Thymus (tissue), 11 donors: ENCODE measurements at regions not wholly inside any gene's neighbourhood (a gene's known extent, or its start where the extent isn't known, plus 50 kb on each side); places are given as distances from the start of the nearest gene placed in this dataset.

ENCODE experiments used
- DNase-seq, 9 donors: peaks; one replicate each; pipeline ENCODE4 v3.0.0-alpha.2; 2013; ENCODE audit warnings: low spot score in 9 of 9, low read depth in 6 of 9, missing footprints in 1 of 9
- H3K27ac ChIP-seq, 2 donors: one replicate each; pipeline ENCODE4 v1.5.1; 2013; ENCODE audit warnings: control low read depth in 1 of 2, low read depth in 1 of 2, low read length in 1 of 2, mild to moderate bottlenecking in 1 of 2, moderate library complexity in 1 of 2
- H3K27me3 ChIP-seq, 2 donors: one replicate each; pipeline ENCODE4 v1.5.1; 2013; ENCODE audit warnings: low read length in 1 of 2; ENCODE audit not compliant: control insufficient read depth in 2 of 2, insufficient read depth in 1 of 2
- H3K36me3 ChIP-seq, 2 donors: one replicate each; pipeline ENCODE4 v1.5.1; 2013; ENCODE audit warnings: low read length in 1 of 2, mild to moderate bottlenecking in 1 of 2, moderate library complexity in 1 of 2; ENCODE audit not compliant: control insufficient read depth in 2 of 2, insufficient read depth in 2 of 2
- H3K4me1 ChIP-seq, 2 donors: one replicate each; pipeline ENCODE4 v1.5.1; 2013; ENCODE audit warnings: low read length in 2 of 2; ENCODE audit not compliant: control insufficient read depth in 2 of 2, insufficient read depth in 2 of 2
- H3K4me3 ChIP-seq, 2 donors: one replicate each; pipeline ENCODE4 v1.5.1; 2013; ENCODE audit warnings: low read length in 2 of 2, control low read depth in 1 of 2, mild to moderate bottlenecking in 1 of 2
- H3K9me3 ChIP-seq, 2 donors: one replicate each; pipeline ENCODE4 v1.5.1; 2013; ENCODE audit warnings: low read length in 1 of 2, mild to moderate bottlenecking in 1 of 2; ENCODE audit not compliant: control insufficient read depth in 2 of 2, insufficient read depth in 1 of 2
- WGBS: extraction: QIAGEN DNeasy Blood & Tissue Kit; methylation state at CpG from one replicate; pipeline ENCODE4 v1.1.7; 2013; 5-methylcytosine and 5-hydroxymethylcytosine counted together
- donor health status: healthy.

DNA sequence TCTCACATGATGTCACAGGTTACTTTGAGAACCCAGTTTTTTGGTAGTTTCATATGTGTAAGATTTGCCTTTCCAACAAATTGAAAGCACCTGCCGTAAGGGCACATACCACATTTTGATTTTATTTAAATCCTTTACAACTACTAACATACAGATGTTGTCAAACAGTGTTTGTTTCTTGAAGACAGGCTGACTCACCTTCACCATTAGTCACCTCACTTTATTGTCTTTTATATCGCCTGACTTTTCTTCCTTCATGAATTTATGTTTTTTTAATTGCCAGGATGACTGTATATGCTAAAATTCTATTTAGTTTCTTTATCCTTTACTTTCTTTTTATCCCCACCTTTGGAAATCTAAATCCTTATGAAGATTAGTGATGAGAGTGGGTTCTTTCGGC is 886.7 kb downstream of the SUCLG1 start:
- H3K9me3 ChIP-seq, result no peaks in the 10 kb centered on the region
- no peaks in the 10 kb centered on the region for H3K27me3 ChIP-seq
- no peak overlapping the region for H3K4me3 ChIP-seq
- H3K4me1 ChIP-seq, result no peaks in the 10 kb centered on the region
- H3K36me3 ChIP-seq, result no peaks in the 10 kb centered on the region
- 95% methylated on average over 3 of the region's 3 CpGs for WGBS
- DNase-seq, result no peak
- no peak overlapping the region for H3K27ac ChIP-seq

DNA sequence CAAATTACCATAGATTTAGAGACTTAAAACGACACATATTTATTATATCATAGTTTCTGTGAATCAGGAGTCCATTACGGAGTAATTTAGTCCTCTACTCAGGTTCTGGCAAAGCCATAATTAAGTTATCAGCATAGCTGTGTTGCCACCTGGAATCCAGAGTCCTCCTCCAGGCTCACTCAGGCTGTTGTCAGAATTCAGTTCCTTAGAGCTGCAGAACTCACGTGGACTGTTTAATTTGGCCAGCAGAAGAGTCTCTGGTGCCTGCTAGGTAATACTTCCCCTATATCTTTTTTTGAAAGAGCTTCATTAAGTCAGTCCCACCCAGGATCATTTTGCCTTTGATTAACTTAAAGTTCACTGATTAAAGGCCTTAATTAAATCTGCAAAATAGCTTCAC is 891.5 kb downstream of the SUCLG1 start:
- no peak for DNase-seq
- Histone ChIP-seq H3K27me3 (no peaks in the 10 kb centered on the region), H3K4me3 (no peak overlapping the region), H3K4me1 (no peaks in the 10 kb centered on the region), H3K36me3 (no peaks in the 10 kb centered on the region), H3K9me3 (no peaks in the 10 kb centered on the region), H3K27ac (no peak overlapping the region)
- WGBS, result 87% methylated on average over 3 of the region's 3 CpGs

DNA sequence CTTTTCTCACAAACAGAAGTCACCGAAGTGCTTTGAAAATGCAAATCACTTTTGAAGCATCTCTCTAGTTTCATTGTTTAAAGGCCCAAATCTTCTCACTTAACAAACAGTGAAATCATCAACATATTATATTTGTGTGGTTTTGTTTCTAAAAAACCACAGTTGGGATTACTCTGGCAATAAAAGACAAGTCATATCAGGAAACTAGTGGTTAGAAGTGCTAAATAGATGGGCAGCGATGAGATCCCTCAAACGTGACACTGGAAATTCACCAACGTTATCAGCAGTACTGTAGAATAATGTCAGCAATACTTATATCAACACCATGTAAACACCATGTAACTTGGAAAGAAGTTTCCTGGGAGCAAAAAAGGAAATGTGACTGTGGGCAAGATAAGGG is 893.5 kb downstream of the SUCLG1 start:
- no peak for DNase-seq
- Histone ChIP-seq H3K4me1 (no peaks in the 10 kb centered on the region), H3K4me3 (no peak overlapping the region), H3K27ac (no peak overlapping the region), H3K27me3 (no peaks in the 10 kb centered on the region), H3K9me3 (no peaks in the 10 kb centered on the region), H3K36me3 (no peaks in the 10 kb centered on the region)
- WGBS, result 88% methylated on average over 4 of the region's 4 CpGs

DNA sequence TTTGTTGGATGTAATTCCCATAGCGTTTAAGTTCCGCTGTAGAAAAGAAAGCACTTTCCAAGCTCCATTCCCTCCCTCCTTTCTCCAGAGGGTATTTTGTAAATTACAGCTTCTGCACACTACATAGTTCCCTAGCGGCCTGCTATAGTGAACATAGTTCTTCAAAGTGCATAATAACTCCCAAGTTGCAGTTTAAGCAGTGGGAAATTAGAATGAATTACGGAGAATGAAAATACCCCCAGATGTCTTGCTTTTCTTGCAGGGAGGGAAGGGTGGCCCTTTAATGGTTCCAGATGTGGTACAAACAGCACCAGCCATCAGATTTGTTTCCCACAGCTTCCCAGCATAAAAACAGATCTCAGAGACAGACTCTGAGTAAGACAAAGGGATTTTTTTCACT is 893.9 kb downstream of the SUCLG1 start:
- H3K4me3 ChIP-seq, result no peak overlapping the region
- H3K27me3 ChIP-seq, result no peaks in the 10 kb centered on the region
- no peak overlapping the region for H3K27ac ChIP-seq
- H3K9me3 ChIP-seq, result no peaks in the 10 kb centered on the region
- no peaks in the 10 kb centered on the region for H3K36me3 ChIP-seq
- 67% methylated on average over 4 of the region's 4 CpGs for WGBS
- no peak for DNase-seq
- H3K4me1 ChIP-seq, result no peaks in the 10 kb centered on the region

DNA sequence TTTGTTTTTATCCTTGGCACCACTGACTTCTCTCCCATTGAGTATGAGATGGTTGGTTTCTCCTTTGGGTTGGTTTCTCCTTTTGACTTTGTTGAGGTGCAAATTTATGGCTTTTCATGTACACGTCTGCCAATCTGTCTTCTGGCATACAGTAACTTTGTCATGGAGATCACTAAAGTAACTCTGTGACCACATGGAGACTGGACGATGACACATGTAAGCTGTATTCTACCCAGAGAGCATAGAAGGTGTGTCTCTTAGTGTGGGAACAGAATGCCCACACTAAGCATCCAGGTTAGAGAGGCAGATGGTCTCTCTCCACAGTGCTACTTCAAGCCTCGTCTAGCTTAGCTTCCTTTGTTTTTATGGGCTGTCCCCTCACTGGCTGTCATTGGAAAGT is 897.5 kb downstream of the SUCLG1 start:
- Histone ChIP-seq H3K4me1 (no peaks in the 10 kb centered on the region), H3K36me3 (no peaks in the 10 kb centered on the region), H3K4me3 (no peak overlapping the region), H3K27me3 (no peaks in the 10 kb centered on the region), H3K9me3 (no peaks in the 10 kb centered on the region), H3K27ac (no peak overlapping the region)
- no peak for DNase-seq
- 77% methylated on average over 3 of the region's 3 CpGs for WGBS

GRCh38 chr2:83536556-83536955 is 922.5 kb downstream of the SUCLG1 start:
- no peaks in the 10 kb centered on the region for H3K36me3 ChIP-seq
- H3K4me3 ChIP-seq, result no peak overlapping the region
- H3K27ac ChIP-seq, result no peak overlapping the region
- H3K9me3 ChIP-seq, result no peaks in the 10 kb centered on the region
- H3K4me1 ChIP-seq, result no peaks in the 10 kb centered on the region
- 46% methylated on average over 2 of the region's 2 CpGs for WGBS
- H3K27me3 ChIP-seq, result no peaks in the 10 kb centered on the region
- no peak for DNase-seq

- 82% methylated on average over 2 of the region's 2 CpGs for WGBS
- H3K36me3 ChIP-seq, result no peaks in the 10 kb centered on the region
- no peaks in the 10 kb centered on the region for H3K27me3 ChIP-seq
These were observed 924.7 kb downstream of the SUCLG1 start for GRCh38 chr2:83534416-83534815.

DNA sequence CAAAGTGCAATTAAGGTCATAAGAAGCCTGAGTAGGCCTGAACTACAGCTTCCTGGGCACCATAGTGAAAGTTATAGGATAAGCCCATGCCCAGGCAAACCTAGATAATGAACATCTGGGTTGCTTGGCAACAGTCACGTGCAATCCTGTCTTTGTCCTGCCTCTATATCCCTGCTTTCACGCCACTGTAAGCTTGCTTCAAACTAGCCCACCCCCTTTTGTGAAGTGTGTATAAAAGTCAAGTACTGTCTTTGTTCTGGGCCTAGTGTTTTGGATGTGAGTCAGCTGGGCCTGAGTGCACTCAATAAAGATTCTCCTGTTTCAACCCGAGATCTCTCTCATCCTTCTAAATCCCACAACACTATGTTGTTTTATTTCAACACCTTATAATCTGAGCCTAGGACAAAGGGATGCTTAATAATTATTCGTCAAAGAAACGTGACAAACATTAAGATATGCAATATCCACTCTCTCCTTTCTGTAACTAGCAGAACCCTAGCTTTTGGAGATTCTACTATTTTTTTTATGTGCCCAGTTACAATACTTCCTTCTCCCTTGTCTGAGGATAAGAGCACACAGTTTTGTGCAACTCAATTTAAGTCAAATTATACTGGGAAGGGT is 927.8 kb downstream of the SUCLG1 start:
- Histone ChIP-seq H3K4me1 (no peaks in the 10 kb centered on the region), H3K36me3 (no peaks in the 10 kb centered on the region), H3K27me3 (no peaks in the 10 kb centered on the region), H3K9me3 (no peaks in the 10 kb centered on the region), H3K4me3 (no peak overlapping the region), H3K27ac (no peak overlapping the region)
- 85% methylated on average over 5 of the region's 5 CpGs for WGBS
- DNase-seq, result no peak

More at GRCh38 chr2:83534416-83534815, 924.7 kb downstream of the SUCLG1 start:
- DNase-seq, result no peak
- H3K9me3 ChIP-seq, result no peaks in the 10 kb centered on the region
- no peak overlapping the region for H3K4me3 ChIP-seq
- no peaks in the 10 kb centered on the region for H3K4me1 ChIP-seq
- H3K27ac ChIP-seq, result no peak overlapping the region

DNA sequence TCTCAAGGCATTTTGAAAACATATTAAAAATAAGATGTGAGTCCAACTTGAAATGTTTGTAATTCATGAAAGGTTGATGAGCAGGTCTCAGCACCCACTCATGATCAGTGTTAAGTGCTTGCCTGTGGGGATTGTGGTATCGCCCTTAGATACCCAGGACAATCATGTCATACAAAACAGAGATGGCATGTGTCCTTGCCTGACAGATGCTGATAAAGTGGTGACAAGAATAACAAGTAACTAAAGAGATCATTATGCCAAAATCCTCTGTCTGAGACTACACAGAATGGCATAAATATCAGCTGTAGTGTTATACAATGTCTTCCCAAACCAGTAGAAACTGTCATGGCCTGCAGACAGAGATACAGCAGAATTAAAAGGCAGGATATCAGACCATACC is 930.3 kb downstream of the SUCLG1 start:
- H3K27ac ChIP-seq, result no peak overlapping the region
- H3K4me3 ChIP-seq, result no peak overlapping the region
- DNase-seq, result no peak
- no peaks in the 10 kb centered on the region for H3K9me3 ChIP-seq
- no peaks in the 10 kb centered on the region for H3K27me3 ChIP-seq
- 97% methylated on average over 1 of the region's 1 CpG for WGBS
- no peaks in the 10 kb centered on the region for H3K4me1 ChIP-seq
- no peaks in the 10 kb centered on the region for H3K36me3 ChIP-seq
